Smooth muscle cell (in vitro differentiated cells): ENCODE measurements at regions not wholly inside any gene's neighbourhood (a gene's known extent, or its start where the extent isn't known, plus 50 kb on each side); places are given as distances from the start of the nearest gene placed in this dataset.

Experiments used
- DNase-seq: peaks from one replicate; lab custom pipeline; 2025; ENCODE audit not compliant: unreplicated experiment; lab: John Stamatoyannopoulos, UW
- H2AFZ ChIP-seq: fragments of 200-600 bp; sonication (generic); 2 replicates; pipeline ENCODE4 v1.6.0; 2016; ENCODE audit warnings: antibody characterized with exemption, low read depth, mild to moderate bottlenecking
- H3F3A ChIP-seq: fragments of 200-600 bp; sonication (generic); 2 replicates; pipeline ENCODE4 v1.6.0; 2017; ENCODE audit warnings: antibody characterized with exemption, low read depth
- H3K27ac ChIP-seq: fragments of 200-600 bp; sonication (generic); 2 replicates; pipeline ENCODE4 v1.5.1; 2016; ENCODE audit warnings: low read depth, mild to moderate bottlenecking
- H3K27me3 ChIP-seq: fragments of 200-600 bp; sonication (generic); 2 replicates; pipeline ENCODE4 v1.6.1; 2016; ENCODE audit warnings: low read depth, mild to moderate bottlenecking
- H3K36me3 ChIP-seq: fragments of 200-600 bp; sonication (generic); 2 replicates; pipeline ENCODE4 v1.5.1; 2016; ENCODE audit warnings: low read depth
- H3K4me1 ChIP-seq: fragments of 200-600 bp; sonication (generic); 2 replicates; pipeline ENCODE4 v1.5.1; 2016; ENCODE audit warnings: low read depth
- H3K4me2 ChIP-seq: fragments of 200-600 bp; sonication (generic); 2 replicates; pipeline ENCODE4 v1.6.0; 2016; ENCODE audit warnings: mild to moderate bottlenecking
- H3K4me3 ChIP-seq: fragments of 200-600 bp; sonication (generic); 2 replicates; pipeline ENCODE4 v1.5.1; 2016; ENCODE audit warnings: mild to moderate bottlenecking
- H3K79me2 ChIP-seq: fragments of 200-600 bp; sonication (generic); 2 replicates; pipeline ENCODE4 v1.6.0; 2016; ENCODE audit warnings: low read depth, mild to moderate bottlenecking
- H3K9ac ChIP-seq: fragments of 200-600 bp; sonication (generic); 2 replicates; pipeline ENCODE4 v1.6.0; 2016; ENCODE audit warnings: low read depth
- H3K9me3 ChIP-seq: fragments of 200-600 bp; sonication (generic); replicated peaks from 2 replicates; pipeline ENCODE4 v1.5.1; 2016; ENCODE audit warnings: low read depth
- H4K20me1 ChIP-seq: fragments of 200-600 bp; sonication (generic); 2 replicates; pipeline ENCODE4 v1.6.0; 2016; ENCODE audit warnings: low read depth
- WGBS: methylation state at CpG from one replicate; pipeline ENCODE4 v1.1.7; 2016; ENCODE audit warnings: low lambda C conversion rate; 5-methylcytosine and 5-hydroxymethylcytosine counted together
- TF ChIP-seq, protein P1 (sequence below): fragments of 200-600 bp; sonication (generic); IDR thresholded peaks from 2 replicates; pipeline ENCODE4 v1.5.1; 2017; ENCODE audit warnings: borderline replicate concordance, mild to moderate bottlenecking, antibody characterized with exemption; ENCODE audit not compliant: insufficient read depth, poor library complexity, severe bottlenecking

DNA sequence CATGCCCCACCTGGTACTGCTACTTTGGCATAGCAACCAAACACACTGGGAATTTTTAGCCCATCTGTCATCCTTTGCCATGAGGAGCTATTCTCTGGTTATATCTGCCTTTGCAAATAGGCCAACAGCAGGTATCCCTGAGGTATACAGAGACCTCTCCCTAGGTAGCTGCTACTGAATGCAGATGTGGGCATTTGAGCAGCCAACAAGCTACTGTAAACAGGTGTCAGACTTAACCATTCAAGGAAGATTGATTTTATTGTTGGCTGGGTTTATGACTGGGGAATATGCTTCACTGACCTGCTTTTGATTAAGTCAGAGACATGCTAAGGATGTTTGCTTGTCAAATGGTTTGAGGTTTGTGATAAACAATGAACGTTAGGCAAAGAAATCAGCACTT, 183.2 kb downstream of the OXSM start:
- Histone ChIP-seq H3K9me3 (no peaks in the 10 kb centered on the region), H3K9ac (no peak overlapping the region), H3K4me1 (no peaks in the 10 kb centered on the region), H3K36me3 (no peaks in the 10 kb centered on the region), H4K20me1 (no peaks in the 10 kb centered on the region), H3K4me3 (no peak overlapping the region), H3K79me2 (no peaks in the 10 kb centered on the region), H3K27ac (no peak overlapping the region), H3K4me2 (no peak overlapping the region), H3F3A (no peaks in the 10 kb centered on the region), H3K27me3 (no peaks in the 10 kb centered on the region), H2AFZ (no peak overlapping the region)
- WGBS, result 82% methylated on average over 1 of the region's 1 CpG
- no peak for DNase-seq
- TF ChIP-seq, protein P1, sequence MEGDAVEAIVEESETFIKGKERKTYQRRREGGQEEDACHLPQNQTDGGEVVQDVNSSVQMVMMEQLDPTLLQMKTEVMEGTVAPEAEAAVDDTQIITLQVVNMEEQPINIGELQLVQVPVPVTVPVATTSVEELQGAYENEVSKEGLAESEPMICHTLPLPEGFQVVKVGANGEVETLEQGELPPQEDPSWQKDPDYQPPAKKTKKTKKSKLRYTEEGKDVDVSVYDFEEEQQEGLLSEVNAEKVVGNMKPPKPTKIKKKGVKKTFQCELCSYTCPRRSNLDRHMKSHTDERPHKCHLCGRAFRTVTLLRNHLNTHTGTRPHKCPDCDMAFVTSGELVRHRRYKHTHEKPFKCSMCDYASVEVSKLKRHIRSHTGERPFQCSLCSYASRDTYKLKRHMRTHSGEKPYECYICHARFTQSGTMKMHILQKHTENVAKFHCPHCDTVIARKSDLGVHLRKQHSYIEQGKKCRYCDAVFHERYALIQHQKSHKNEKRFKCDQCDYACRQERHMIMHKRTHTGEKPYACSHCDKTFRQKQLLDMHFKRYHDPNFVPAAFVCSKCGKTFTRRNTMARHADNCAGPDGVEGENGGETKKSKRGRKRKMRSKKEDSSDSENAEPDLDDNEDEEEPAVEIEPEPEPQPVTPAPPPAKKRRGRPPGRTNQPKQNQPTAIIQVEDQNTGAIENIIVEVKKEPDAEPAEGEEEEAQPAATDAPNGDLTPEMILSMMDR, result no peak

GRCh38 chr3:25982756-25983155, 192.9 kb downstream of the OXSM start:
- H3K36me3 ChIP-seq, result no peaks in the 10 kb centered on the region
- H3K27ac ChIP-seq, result no peak overlapping the region
- TF ChIP-seq, protein P1, result no peak
- H3K4me2 ChIP-seq, result no peak overlapping the region
- no peak overlapping the region for H3K9ac ChIP-seq
- no peaks in the 10 kb centered on the region for H4K20me1 ChIP-seq
- H3F3A ChIP-seq, result no peaks in the 10 kb centered on the region
- H3K4me3 ChIP-seq, result no peak overlapping the region
- no peaks in the 10 kb centered on the region for H3K4me1 ChIP-seq
- WGBS, result 91% methylated on average over 1 of the region's 1 CpG
- DNase-seq, result no peak
- H3K27me3 ChIP-seq, result no peaks in the 10 kb centered on the region
- H2AFZ ChIP-seq, result no peak overlapping the region
- no peaks in the 10 kb centered on the region for H3K79me2 ChIP-seq
- H3K9me3 ChIP-seq, result no peaks in the 10 kb centered on the region

DNA sequence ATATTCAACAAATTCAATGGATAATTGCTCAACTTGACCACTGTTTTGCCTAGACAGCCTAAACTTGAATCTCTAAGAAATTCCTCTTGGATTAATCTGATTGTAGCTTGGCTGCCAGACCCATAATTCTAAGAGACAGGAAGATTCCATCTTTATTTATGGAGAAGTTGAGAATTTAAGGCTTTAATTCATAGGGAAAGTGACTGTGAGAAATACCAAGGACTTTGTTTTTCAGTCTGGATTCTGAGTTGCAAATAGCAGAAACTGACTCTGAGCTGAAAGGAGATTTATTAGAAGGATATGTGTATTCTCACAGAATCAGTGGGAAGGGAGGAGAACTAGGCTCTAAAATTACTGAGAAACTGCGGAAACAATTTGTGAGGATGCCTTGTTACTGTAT, 195.7 kb downstream of the OXSM start:
- Histone ChIP-seq H3K4me2 (no peak overlapping the region), H3K4me1 (no peaks in the 10 kb centered on the region), H3K9ac (no peak overlapping the region), H3K79me2 (no peaks in the 10 kb centered on the region), H3K27ac (no peak overlapping the region), H3K27me3 (no peaks in the 10 kb centered on the region), H2AFZ (no peak overlapping the region), H3K4me3 (no peak overlapping the region), H4K20me1 (no peaks in the 10 kb centered on the region), H3F3A (no peaks in the 10 kb centered on the region), H3K36me3 (no peaks in the 10 kb centered on the region), H3K9me3 (no peaks in the 10 kb centered on the region)
- no peak for DNase-seq
- WGBS, result 92% methylated on average over 1 of the region's 1 CpG
- TF ChIP-seq, protein P1, result no peak

GRCh38 chr3:25992606-25993005, 202.7 kb downstream of the OXSM start:
- H3K4me1 ChIP-seq, result no peaks in the 10 kb centered on the region
- no peak overlapping the region for H3K9ac ChIP-seq
- no peaks in the 10 kb centered on the region for H4K20me1 ChIP-seq
- H3K27ac ChIP-seq, result no peak overlapping the region
- no peaks in the 10 kb centered on the region for H3F3A ChIP-seq
- H2AFZ ChIP-seq, result no peak overlapping the region
- H3K9me3 ChIP-seq, result no peaks in the 10 kb centered on the region
- 93% methylated on average over 3 of the region's 3 CpGs for WGBS
- H3K4me3 ChIP-seq, result no peak overlapping the region
- H3K4me2 ChIP-seq, result no peak overlapping the region
- no peaks in the 10 kb centered on the region for H3K36me3 ChIP-seq
- no peaks in the 10 kb centered on the region for H3K27me3 ChIP-seq
- TF ChIP-seq, protein P1, result no peak
- no peak for DNase-seq
- H3K79me2 ChIP-seq, result no peaks in the 10 kb centered on the region
